NCI-H510A treated with DMSO at 0.1 percent for 48 hours (cell line): ENCODE measurements at regions not wholly inside any gene's neighbourhood (a gene's known extent, or its start where the extent isn't known, plus 50 kb on each side); places are given as distances from the start of the nearest gene placed in this dataset.

ENCODE experiments used
- DNase-seq: peaks from one replicate; lab custom pipeline; 2025; lab: John Stamatoyannopoulos, UW

DNA sequence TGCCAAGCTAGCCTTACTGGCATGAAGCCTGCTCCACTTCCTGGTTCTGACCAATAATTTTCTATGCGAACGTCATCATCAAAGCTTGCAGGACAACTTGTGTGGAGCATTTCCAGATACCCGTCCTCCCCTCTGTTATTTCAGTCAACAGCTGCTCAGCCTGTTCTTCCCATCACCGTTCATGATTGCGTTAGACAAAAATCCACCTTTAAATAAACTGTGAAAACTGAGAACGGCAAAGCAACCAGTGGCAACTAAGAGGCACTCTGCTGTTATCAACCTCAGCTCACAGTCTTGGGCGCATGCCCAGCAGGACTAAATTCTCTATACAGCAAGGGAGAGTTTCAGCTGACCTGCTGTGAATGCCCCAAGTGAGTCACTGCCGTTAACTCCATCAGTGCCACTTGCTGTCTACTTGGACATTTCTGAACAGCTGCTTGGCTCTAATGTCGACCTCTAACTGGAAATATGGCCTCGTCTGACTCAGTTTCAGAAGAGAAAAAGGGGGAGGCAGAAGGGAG lies 207.4 kb upstream of the RUNX1 start:
- DNase-seq: peak; percentile 98

DNA sequence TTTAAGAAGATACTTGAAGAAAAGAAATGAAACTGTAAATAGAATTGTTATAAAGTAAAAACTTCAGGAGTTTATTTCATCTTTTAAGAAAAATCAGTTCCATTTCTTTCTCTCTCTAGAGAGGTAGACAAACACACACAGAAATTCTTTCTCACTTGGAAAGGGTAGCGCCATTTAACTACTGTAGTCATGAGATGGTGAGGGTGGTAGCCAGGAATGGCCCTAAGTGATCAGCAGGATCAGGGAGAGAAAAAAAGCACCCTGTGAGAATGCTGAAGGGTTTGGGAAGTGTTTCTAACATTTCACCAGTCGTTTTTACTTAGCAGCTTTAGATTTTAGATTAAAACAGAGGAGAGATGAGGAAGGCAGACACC lies 205.7 kb upstream of the RUNX1 start:
- no peak for DNase-seq

GRCh38 chr21:35254006-35254764 lies 205.1 kb upstream of the RUNX1 start:
- DNase-seq: no peak

- no peak for DNase-seq
Measured at GRCh38 chr21:35252831-35253230, 203.7 kb upstream of the RUNX1 start.

GRCh38 chr21:35249636-35250035 lies 200.5 kb upstream of the RUNX1 start:
- peak; percentile 64 for DNase-seq

GRCh38 chr21:35245879-35246278 lies 196.8 kb upstream of the RUNX1 start:
- DNase-seq: no peak

- no peak for DNase-seq
Measured at GRCh38 chr21:35244514-35244913, 195.4 kb upstream of the RUNX1 start.

DNA sequence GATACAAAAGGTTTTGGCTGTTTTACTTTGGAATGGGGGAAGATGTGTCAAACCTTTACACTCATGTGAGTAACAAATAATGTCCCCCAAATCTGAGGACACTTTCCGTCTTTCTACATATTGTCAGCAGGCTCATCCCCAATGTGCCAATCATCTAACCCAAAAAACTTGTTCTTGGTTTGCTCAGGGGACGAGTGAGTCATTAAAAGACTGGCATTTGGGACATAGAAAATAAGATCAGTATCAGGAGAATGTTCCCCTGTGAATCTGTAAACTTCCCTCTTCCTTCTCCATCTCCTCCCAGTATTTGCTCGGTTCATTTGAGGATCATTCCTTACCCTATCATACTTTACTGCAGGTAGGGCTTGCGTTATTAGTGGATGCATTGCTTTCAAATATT lies 194.1 kb upstream of the RUNX1 start:
- DNase-seq: no peak

DNA sequence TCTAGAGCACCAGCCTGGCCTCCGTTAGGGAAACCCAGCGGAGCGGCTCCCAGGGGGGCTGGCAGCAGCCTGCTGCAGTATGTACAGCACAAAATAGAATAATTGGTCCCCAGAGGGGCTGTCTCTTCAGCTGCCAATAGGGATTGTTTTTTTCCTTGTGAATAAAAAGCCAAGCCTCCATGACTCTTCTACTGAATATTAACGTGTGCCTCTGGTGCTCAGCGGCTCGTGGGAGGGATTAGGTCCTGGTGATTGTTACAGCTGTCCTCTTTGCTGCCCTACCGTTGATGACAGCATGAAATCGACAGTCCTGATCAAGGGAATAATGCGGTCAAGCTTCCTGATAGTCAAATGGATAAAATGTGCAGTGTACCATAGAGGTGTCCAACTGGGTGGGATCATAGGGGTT lies 190.7 kb upstream of the RUNX1 start:
- peak; percentile 19 for DNase-seq

DNA sequence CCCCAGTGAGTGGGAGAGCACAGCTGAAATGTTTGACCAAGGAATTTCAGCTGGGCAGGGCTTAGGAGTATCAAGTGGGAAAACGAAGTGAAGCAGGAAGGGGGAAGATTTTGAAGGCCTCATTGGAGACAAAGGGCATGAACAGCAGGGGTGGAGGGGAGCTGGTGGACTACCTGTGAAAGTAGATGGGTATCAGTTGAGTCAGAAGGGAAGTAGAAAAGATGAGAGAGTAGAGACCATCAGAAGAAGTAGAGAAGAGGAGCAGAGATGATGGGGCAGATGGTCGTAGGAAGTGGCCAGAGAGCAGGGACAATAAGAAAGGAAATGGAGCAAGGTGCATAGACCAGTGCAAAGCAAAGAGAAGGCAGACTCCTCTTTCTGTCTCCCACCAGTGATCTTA lies 189.0 kb upstream of the RUNX1 start:
- no peak for DNase-seq

DNA sequence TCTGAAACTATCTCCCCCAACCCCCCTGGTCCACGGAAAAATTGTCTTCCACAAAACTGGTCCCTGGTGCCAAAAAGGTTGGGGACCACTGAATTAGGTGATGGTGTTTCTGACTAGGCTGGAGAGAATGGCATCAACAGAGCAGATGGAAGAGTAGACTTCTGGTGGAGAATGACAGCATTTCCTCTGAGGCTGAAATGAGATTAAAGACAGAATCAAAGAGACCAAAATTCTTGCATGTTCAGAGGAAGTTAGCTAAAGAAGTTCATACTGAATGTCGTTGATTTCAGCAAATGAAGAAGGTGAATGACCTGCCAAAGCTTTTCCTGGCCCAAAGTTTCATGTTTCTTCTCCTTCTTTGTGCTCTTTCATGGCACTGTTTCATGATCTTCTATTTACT lies 188.2 kb upstream of the RUNX1 start:
- no peak for DNase-seq

- DNase-seq: no peak
Measured at GRCh38 chr21:35236090-35236489, 187.0 kb upstream of the RUNX1 start.

- no peak for DNase-seq
Measured at GRCh38 chr21:35234725-35235124, 185.6 kb upstream of the RUNX1 start.

- no peak for DNase-seq
Measured at GRCh38 chr21:35233756-35234155, 184.7 kb upstream of the RUNX1 start.

DNA sequence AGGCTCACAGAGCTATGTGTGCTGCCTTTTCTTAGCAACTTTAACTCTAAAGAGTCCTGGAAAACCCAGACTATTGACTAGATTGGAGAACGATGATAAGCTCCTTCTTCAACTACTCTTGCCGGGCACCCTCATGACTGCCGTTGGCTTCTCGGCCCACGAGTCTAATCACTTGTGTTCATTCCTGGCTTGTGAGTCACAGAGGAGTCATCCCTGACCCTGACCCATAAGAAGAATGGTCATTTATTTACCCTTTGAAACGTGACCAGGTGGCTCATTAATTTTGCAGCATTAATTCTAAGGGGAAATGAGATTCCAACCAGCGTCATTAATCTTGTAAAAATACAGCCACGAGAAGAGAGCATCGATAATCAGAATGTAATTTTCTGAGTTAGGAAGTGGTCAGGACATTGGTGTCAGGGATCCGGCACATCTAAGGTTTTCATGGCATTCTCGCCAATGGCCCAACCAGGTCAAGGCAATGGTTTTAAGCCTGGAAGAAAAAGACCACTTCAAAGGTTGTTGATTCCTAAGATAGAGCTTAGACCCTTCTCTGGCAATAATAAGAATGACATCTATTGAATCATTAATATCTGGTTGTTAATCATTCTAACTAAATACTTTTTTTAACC lies 183.6 kb upstream of the RUNX1 start:
- DNase-seq: no peak

DNA sequence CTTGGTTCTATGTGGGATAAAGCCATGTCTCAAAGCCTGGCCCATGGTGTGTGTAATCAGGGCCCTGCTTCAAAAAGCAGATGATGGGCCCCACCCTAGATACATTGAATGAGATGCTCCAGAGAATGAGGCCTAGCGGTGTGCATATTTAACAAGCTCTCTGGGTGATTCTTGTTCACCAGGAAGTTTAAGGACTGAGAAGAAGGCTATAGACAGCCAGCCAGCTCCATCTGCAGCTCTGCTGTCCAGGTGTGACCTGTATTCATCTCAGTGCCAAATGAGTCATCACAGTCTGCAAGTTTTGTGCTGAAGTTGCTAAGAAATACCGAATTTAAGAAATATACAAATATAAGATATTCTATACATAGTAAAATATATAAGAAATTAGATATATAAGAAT lies 182.0 kb upstream of the RUNX1 start:
- peak; percentile 59 for DNase-seq

DNA sequence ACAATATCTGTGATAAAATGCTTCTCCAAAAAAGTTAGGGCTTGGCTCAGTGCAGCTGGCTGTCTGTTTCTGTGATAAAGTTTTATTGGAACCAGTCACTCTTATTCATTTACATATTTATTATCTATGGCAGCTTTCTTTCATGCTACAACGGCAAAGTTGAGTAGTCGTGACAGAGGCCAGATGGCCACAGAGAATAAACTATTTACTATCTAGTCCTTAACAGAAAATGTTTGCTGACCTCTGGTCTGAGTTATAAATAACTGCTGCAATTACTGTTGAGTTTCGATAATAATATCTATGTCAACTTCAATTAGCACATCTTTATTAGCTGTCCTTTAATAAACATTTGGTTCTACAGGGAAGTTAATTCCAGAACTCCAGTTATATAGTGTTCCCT lies 180.2 kb upstream of the RUNX1 start:
- DNase-seq: peak; percentile 82

GRCh38 chr21:35227786-35228185 lies 178.7 kb upstream of the RUNX1 start:
- DNase-seq: peak; percentile 96

DNA sequence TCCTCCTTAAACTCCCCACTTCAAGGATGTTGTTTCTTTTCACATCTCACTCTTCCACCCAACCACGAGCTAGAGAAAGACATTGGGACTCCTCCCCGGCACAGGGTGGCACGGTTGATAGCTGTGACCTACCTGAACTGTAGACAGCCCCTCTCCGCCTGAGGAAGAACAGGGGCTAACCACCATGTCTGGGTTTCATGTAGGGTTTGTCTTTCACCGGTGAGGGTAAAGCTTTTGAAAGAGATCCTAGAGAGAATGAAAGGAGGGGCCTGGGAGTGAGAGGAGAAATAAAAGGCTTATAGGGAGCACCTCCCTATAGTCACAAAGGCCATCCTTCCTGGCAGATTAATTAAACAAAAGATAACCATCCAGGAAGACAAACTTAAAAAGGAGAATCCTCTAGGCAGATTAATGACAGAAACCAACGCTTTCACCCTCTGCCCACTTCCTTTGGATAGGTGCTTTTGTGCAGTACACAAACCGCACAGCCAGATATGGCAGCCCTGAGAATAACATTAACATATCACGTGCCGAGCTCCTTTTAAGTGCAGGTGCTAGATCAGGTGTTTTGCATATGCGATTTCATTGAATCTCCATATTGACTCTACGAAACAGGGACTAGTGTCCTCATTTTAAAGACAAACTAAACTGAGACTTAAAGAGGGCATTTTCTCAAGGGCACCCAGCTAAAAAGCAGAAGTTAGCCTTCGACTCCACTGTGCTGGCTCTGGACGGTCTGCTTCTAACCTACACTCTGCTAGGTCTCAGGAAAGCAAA lies 178.1 kb upstream of the RUNX1 start:
- DNase-seq: peak; percentile 92

GRCh38 chr21:35226328-35226727 lies 177.2 kb upstream of the RUNX1 start:
- peak; percentile 42 for DNase-seq

GRCh38 chr21:35225573-35225972 lies 176.5 kb upstream of the RUNX1 start:
- DNase-seq: peak; percentile 59

GRCh38 chr21:35223480-35224156 lies 174.5 kb upstream of the RUNX1 start:
- DNase-seq: peak; percentile 53
